Liver (tissue), 8 donors: ENCODE measurements at regions not wholly inside any gene's neighbourhood (a gene's known extent, or its start where the extent isn't known, plus 50 kb on each side); places are given as distances from the start of the nearest gene placed in this dataset.

Experiments used
- DNase-seq: peaks from one replicate; pipeline ENCODE4 v3.0.0-alpha.2; 2017; ENCODE audit warnings: low spot score
- H3K27ac ChIP-seq, 2 donors: one replicate each; pipeline ENCODE4 v1.7.0; 2013; ENCODE audit warnings: inconsistent platforms in 2 of 2, low read length in 2 of 2, control low read depth in 1 of 2, low read depth in 1 of 2, mild to moderate bottlenecking in 1 of 2
- H3K27me3 ChIP-seq, 4 donors: one replicate each; pipeline versions ENCODE4 v1.6.1 to v1.7.0; 2013; ENCODE audit warnings: low read length in 3 of 4, inconsistent platforms in 1 of 4, mild to moderate bottlenecking in 1 of 4, moderate library complexity in 1 of 4; ENCODE audit not compliant: control insufficient read depth in 4 of 4, insufficient read depth in 4 of 4
- H3K36me3 ChIP-seq, 4 donors: one replicate each; pipeline versions ENCODE4 v1.6.1 to v1.7.0; 2013; ENCODE audit warnings: low read length in 3 of 4, mild to moderate bottlenecking in 3 of 4, low read depth in 1 of 4, moderate library complexity in 1 of 4; ENCODE audit not compliant: control insufficient read depth in 4 of 4, insufficient read depth in 3 of 4
- H3K4me1 ChIP-seq, 4 donors: one replicate each; pipeline versions ENCODE4 v1.6.1 to v1.7.0; 2013; ENCODE audit warnings: low read length in 3 of 4, mild to moderate bottlenecking in 3 of 4, moderate library complexity in 1 of 4; ENCODE audit not compliant: control insufficient read depth in 4 of 4, insufficient read depth in 4 of 4
- H3K4me3 ChIP-seq, 3 donors: one replicate each; pipeline versions ENCODE4 v1.6.1 to v1.7.0; 2013; ENCODE audit warnings: low read length in 3 of 3, control low read depth in 1 of 3, low read depth in 1 of 3, mild to moderate bottlenecking in 1 of 3
- H3K9ac ChIP-seq, 2 donors: one replicate each; pipeline ENCODE4 v1.7.0; 2013; ENCODE audit warnings: low read length in 2 of 2, mild to moderate bottlenecking in 2 of 2, moderate library complexity in 2 of 2, control low read depth in 1 of 2, low read depth in 1 of 2
- H3K9me3 ChIP-seq, 4 donors: one replicate each; pipeline versions ENCODE4 v1.6.1 to v1.7.0; 2013; ENCODE audit warnings: low read length in 3 of 4; ENCODE audit not compliant: control insufficient read depth in 4 of 4
- ATF3 ChIP-seq: IDR thresholded peaks from 2 replicates; pipeline ENCODE4 v1.6.1; 2016; ENCODE audit warnings: antibody characterized with exemption
- CTCF ChIP-seq: fragments of 150-350 bp; IDR thresholded peaks from 2 replicates; pipeline ENCODE4 v1.5.1; 2017; ENCODE audit warnings: improper control_type of control experiment, low read depth, low read length; ENCODE audit not compliant: missing input control
- EGR1 ChIP-seq, 2 donors: IDR thresholded peaks; 2 replicates each; pipeline ENCODE4 v1.6.1; 2016 to 2018; ENCODE audit warnings: antibody characterized with exemption in 2 of 2, low read depth in 2 of 2
- FOXA2 ChIP-seq: IDR thresholded peaks from 2 replicates; pipeline ENCODE4 v1.6.1; 2016; ENCODE audit warnings: antibody characterized with exemption
- GABPA ChIP-seq, 2 donors: IDR thresholded peaks in 1 of 2; conservative IDR thresholded peaks in 1 of 2; 2 replicates each; pipeline ENCODE4 v1.6.1; 2016; ENCODE audit warnings: antibody characterized with exemption in 2 of 2, mild to moderate bottlenecking in 1 of 2, moderate library complexity in 1 of 2
- HNF4A ChIP-seq, 2 donors: conservative IDR thresholded peaks; 2 replicates each; pipeline ENCODE4 v1.6.1; 2016; ENCODE audit warnings: antibody characterized with exemption in 2 of 2, mild to moderate bottlenecking in 2 of 2
- HNF4G ChIP-seq: IDR thresholded peaks from 2 replicates; pipeline ENCODE4 v1.6.1; 2016; ENCODE audit warnings: antibody characterized with exemption
- JUND ChIP-seq, 2 donors: IDR thresholded peaks; 2 replicates each; pipeline ENCODE4 v1.6.1; 2016; ENCODE audit warnings: antibody characterized with exemption in 2 of 2
- NR2F2 ChIP-seq: IDR thresholded peaks from 2 replicates; pipeline ENCODE4 v1.6.1; 2016; ENCODE audit warnings: antibody characterized with exemption
- RAD21 ChIP-seq, 2 donors: IDR thresholded peaks; 2 replicates each; pipeline ENCODE4 v1.6.1; 2016; ENCODE audit warnings: antibody characterized with exemption in 2 of 2, mild to moderate bottlenecking in 2 of 2
- REST ChIP-seq: IDR thresholded peaks from 2 replicates; pipeline ENCODE4 v1.6.1; 2016; ENCODE audit warnings: antibody characterized with exemption, mild to moderate bottlenecking
- RXRA ChIP-seq, 2 donors: IDR thresholded peaks; 2 replicates each; pipeline ENCODE4 v1.6.1; 2017 to 2018; ENCODE audit warnings: antibody characterized with exemption in 2 of 2, mild to moderate bottlenecking in 1 of 2
- SP1 ChIP-seq: IDR thresholded peaks from 2 replicates; pipeline ENCODE4 v1.6.1; 2018; ENCODE audit warnings: antibody characterized with exemption, mild to moderate bottlenecking
- TAF1 ChIP-seq: conservative IDR thresholded peaks from 2 replicates; pipeline ENCODE4 v1.6.1; 2016; ENCODE audit warnings: antibody characterized with exemption, mild to moderate bottlenecking
- ZBTB33 ChIP-seq: IDR thresholded peaks from 2 replicates; pipeline ENCODE4 v1.6.1; 2016; ENCODE audit warnings: antibody characterized with exemption
- WGBS: extraction: QIAGEN DNeasy Blood & Tissue Kit; methylation state at CpG from one replicate; pipeline ENCODE4 v1.1.7; 2013; 5-methylcytosine and 5-hydroxymethylcytosine counted together
- TF ChIP-seq, protein P1 (sequence below): IDR thresholded peaks from 2 replicates; pipeline ENCODE4 v1.6.1; 2016; ENCODE audit warnings: antibody characterized with exemption
- donor health status: healthy.
- donor health status: healthy.
- donor health status: healthy.
- donor health status: healthy.
- donor health status: healthy.

GRCh38 chr4:58475097-58475496 is 1364.9 kb upstream of the IGFBP7 start:
- DNase-seq: no peak
- Histone ChIP-seq H3K9me3 (no peaks in the 10 kb centered on the region), H3K4me1 (no peaks in the 10 kb centered on the region), H3K9ac (no peak overlapping the region), H3K36me3 (no peaks in the 10 kb centered on the region), H3K27ac (no peak overlapping the region), H3K27me3 (peaks cover 0 to 3% (median 0%) of the 10 kb centered on the region in 4 donors), H3K4me3 (no peak overlapping the region)
- TF ChIP-seq FOXA2 (no peak), HNF4A (conservative IDR thresholded peaks at IDR 0.05) (no peak), ATF3 (no peak), CTCF (no peak), RAD21 (IDR thresholded peaks at IDR 0.05) (no peak), EGR1 (IDR thresholded peaks at IDR 0.05; ENCODE audit: low read depth in 2 of 2) (no peak), NR2F2 (no peak), SP1 (no peak), HNF4G (no peak)
- TF ChIP-seq, protein P1, sequence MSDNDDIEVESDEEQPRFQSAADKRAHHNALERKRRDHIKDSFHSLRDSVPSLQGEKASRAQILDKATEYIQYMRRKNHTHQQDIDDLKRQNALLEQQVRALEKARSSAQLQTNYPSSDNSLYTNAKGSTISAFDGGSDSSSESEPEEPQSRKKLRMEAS: no peak
- 65% methylated on average over 2 of the region's 2 CpGs for WGBS

DNA sequence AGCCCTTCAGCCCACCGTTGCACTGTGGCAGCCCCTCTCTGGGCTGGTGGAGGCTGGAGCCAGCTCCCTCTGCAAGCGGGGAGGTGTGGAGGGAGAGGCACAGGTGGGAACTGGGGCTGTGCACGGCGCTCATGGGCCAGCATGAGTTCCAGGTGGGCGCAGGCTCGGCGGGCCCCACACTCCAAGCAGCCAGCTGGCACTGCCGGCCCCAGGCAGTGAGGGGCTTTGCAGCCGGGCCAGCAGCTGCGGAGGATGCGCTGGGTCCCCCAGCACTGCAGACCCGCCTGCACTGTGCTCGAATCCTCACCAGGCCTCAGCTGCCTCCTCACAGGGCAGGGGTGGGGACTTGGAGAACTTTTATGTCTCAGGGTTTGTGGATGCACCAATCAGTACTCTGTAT is 1354.8 kb upstream of the IGFBP7 start:
- H3K9ac ChIP-seq: no peak overlapping the region
- H3K27ac ChIP-seq: no peak overlapping the region
- no peak overlapping the region for H3K4me3 ChIP-seq
- no peak for TF ChIP-seq SP1
- no peak for TF ChIP-seq TAF1
- TF ChIP-seq GABPA (IDR thresholded peaks at IDR 0.05 in 1 of 2, conservative IDR thresholded peaks at IDR 0.05 in 1 of 2): no peak
- TF ChIP-seq CTCF: no peak
- no peak for TF ChIP-seq RXRA (IDR thresholded peaks at IDR 0.05)
- no peak for TF ChIP-seq RAD21 (IDR thresholded peaks at IDR 0.05)
- no peak for TF ChIP-seq JUND (IDR thresholded peaks at IDR 0.05)
- no peak for TF ChIP-seq REST
- no peak for TF ChIP-seq ZBTB33
- TF ChIP-seq EGR1 (IDR thresholded peaks at IDR 0.05; ENCODE audit: low read depth in 2 of 2): no peak
- no peak for TF ChIP-seq NR2F2
- peaks cover 0 to 5% (median 1%) of the 10 kb centered on the region in 4 donors for H3K9me3 ChIP-seq
- WGBS: 84% methylated on average over 13 of the region's 13 CpGs
- no peaks in the 10 kb centered on the region for H3K4me1 ChIP-seq
- no peaks in the 10 kb centered on the region for H3K27me3 ChIP-seq
- no peaks in the 10 kb centered on the region for H3K36me3 ChIP-seq
- DNase-seq: no peak
